ENCODE measurements at regions not wholly inside any gene's neighbourhood (a gene's known extent, or its start where the extent isn't known, plus 50 kb on each side); places are given as distances from the start of the nearest gene placed in this dataset.

DNA sequence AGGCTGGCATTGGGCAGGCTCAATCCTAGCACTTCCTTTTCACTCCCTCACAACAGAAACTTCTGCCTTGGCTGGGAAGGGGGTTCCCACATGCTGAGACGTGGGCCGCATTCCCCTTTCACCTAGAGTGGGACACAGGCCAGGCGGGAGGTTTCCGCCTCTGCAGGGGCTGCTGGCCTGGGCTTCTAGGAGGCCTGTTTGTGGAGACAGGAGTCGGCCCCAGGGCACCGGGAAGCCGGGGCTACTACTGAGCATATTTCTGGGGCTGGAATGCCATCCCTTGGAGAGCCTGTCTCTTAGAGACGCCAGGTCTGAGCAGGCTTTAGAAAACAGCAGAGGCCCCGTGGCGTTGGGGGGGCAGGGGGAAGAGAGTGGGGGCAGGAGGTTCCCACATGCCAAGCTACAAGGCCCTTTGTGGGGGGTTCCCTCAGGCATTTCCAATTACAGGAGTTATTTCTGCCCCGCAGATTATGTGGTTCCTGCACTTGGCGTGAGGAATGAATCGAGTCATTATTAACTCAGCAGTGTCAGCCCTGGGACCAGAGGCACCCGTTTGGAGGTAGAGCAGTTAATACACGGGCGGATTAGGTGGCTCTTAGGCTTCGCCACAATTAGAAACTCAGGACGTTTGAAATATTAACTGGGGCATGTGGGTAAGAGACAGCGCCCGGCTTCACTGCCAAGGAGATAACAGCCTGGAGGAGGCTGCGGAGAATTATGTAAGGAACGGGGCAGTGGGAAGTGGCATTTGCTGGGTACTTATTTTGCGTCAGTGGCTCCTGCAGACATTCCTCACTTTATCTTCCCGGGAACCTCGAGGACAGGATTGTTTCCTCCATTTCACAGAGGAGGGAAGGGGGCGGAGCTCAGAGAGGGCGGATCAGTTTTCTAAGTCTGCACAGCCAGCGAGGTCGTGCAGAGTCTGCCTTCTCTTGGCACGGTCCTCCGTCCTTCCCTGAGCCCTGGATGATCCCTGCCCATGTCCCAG is 162.5 kb downstream of the MAF start (continued):
- TF ChIP-seq, protein P1, sequence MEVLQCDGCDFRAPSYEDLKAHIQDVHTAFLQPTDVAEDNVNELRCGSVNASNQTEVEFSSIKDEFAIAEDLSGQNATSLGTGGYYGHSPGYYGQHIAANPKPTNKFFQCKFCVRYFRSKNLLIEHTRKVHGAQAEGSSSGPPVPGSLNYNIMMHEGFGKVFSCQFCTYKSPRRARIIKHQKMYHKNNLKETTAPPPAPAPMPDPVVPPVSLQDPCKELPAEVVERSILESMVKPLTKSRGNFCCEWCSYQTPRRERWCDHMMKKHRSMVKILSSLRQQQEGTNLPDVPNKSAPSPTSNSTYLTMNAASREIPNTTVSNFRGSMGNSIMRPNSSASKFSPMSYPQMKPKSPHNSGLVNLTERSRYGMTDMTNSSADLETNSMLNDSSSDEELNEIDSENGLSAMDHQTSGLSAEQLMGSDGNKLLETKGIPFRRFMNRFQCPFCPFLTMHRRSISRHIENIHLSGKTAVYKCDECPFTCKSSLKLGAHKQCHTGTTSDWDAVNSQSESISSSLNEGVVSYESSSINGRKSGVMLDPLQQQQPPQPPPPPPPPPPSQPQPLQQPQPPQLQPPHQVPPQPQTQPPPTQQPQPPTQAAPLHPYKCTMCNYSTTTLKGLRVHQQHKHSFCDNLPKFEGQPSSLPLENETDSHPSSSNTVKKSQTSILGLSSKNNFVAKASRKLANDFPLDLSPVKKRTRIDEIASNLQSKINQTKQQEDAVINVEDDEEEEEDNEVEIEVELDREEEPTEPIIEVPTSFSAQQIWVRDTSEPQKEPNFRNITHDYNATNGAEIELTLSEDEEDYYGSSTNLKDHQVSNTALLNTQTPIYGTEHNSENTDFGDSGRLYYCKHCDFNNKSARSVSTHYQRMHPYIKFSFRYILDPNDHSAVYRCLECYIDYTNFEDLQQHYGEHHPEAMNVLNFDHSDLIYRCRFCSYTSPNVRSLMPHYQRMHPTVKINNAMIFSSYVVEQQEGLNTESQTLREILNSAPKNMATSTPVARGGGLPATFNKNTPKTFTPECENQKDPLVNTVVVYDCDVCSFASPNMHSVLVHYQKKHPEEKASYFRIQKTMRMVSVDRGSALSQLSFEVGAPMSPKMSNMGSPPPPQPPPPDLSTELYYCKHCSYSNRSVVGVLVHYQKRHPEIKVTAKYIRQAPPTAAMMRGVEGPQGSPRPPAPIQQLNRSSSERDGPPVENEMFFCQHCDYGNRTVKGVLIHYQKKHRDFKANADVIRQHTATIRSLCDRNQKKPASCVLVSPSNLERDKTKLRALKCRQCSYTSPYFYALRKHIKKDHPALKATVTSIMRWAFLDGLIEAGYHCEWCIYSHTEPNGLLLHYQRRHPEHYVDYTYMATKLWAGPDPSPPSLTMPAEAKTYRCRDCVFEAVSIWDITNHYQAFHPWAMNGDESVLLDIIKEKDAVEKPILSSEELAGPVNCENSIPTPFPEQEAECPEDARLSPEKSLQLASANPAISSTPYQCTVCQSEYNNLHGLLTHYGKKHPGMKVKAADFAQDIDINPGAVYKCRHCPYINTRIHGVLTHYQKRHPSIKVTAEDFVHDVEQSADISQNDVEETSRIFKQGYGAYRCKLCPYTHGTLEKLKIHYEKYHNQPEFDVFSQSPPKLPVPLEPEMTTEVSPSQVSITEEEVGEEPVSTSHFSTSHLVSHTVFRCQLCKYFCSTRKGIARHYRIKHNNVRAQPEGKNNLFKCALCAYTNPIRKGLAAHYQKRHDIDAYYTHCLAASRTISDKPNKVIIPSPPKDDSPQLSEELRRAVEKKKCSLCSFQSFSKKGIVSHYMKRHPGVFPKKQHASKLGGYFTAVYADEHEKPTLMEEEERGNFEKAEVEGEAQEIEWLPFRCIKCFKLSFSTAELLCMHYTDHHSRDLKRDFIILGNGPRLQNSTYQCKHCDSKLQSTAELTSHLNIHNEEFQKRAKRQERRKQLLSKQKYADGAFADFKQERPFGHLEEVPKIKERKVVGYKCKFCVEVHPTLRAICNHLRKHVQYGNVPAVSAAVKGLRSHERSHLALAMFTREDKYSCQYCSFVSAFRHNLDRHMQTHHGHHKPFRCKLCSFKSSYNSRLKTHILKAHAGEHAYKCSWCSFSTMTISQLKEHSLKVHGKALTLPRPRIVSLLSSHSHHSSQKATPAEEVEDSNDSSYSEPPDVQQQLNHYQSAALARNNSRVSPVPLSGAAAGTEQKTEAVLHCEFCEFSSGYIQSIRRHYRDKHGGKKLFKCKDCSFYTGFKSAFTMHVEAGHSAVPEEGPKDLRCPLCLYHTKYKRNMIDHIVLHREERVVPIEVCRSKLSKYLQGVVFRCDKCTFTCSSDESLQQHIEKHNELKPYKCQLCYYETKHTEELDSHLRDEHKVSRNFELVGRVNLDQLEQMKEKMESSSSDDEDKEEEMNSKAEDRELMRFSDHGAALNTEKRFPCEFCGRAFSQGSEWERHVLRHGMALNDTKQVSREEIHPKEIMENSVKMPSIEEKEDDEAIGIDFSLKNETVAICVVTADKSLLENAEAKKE (CRISPR knock-in tag; IDR thresholded peaks at IDR 0.05) = no peak
- no peak for TF ChIP-seq EZH2phosphoT487 (IDR thresholded peaks at IDR 0.05; ENCODE audit: unreplicated experiment)
- no peak for TF ChIP-seq POLR2AphosphoS5 (IDR thresholded peaks at IDR 0.05; ENCODE audit: low read depth)

GRCh38 chr16:79436885-79437284 is 163.7 kb downstream of the MAF start:
- Mint-ChIP-seq H3K27ac (no peak overlapping the region), H3K9me3 (no peaks in the 10 kb centered on the region; the same call in 2 of the 3 replicates), H3K36me3 (ENCODE audit: low read depth) (no peaks in the 10 kb centered on the region), H3K4me3 (no peak overlapping the region), H3K4me1 (peaks cover 17% of the 10 kb centered on the region), H3K27me3 (ENCODE audit: insufficient read depth, low read depth, poor library complexity) (peaks cover 5% of the 10 kb centered on the region)
- ATAC-seq (no peak), DNase-seq (ENCODE audit: low spot score) (no peak)
- H3K4me1 ChIP-seq (ENCODE audit: insufficient read depth) = no peaks in the 10 kb centered on the region; the same call in 1 of the 2 replicates
- H4K20me1 ChIP-seq (replicated peaks; ENCODE audit: insufficient read depth) = no peaks in the 10 kb centered on the region
- no peaks in the 10 kb centered on the region for H3K79me2 ChIP-seq (replicated peaks; ENCODE audit: insufficient read depth)
- H3K4me2 ChIP-seq = no peak overlapping the region
- no peak for TF ChIP-seq ZNF114 (CRISPR knock-in tag; IDR thresholded peaks at IDR 0.05)
- no peak for TF ChIP-seq STAT1 (IDR thresholded peaks at IDR 0.05; ENCODE audit: unreplicated experiment)
- TF ChIP-seq, protein P2, sequence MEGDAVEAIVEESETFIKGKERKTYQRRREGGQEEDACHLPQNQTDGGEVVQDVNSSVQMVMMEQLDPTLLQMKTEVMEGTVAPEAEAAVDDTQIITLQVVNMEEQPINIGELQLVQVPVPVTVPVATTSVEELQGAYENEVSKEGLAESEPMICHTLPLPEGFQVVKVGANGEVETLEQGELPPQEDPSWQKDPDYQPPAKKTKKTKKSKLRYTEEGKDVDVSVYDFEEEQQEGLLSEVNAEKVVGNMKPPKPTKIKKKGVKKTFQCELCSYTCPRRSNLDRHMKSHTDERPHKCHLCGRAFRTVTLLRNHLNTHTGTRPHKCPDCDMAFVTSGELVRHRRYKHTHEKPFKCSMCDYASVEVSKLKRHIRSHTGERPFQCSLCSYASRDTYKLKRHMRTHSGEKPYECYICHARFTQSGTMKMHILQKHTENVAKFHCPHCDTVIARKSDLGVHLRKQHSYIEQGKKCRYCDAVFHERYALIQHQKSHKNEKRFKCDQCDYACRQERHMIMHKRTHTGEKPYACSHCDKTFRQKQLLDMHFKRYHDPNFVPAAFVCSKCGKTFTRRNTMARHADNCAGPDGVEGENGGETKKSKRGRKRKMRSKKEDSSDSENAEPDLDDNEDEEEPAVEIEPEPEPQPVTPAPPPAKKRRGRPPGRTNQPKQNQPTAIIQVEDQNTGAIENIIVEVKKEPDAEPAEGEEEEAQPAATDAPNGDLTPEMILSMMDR (conservative IDR thresholded peaks at IDR 0.05; ENCODE audit: low read depth in 2 of 2) = no peak
- TF ChIP-seq, protein P3, sequence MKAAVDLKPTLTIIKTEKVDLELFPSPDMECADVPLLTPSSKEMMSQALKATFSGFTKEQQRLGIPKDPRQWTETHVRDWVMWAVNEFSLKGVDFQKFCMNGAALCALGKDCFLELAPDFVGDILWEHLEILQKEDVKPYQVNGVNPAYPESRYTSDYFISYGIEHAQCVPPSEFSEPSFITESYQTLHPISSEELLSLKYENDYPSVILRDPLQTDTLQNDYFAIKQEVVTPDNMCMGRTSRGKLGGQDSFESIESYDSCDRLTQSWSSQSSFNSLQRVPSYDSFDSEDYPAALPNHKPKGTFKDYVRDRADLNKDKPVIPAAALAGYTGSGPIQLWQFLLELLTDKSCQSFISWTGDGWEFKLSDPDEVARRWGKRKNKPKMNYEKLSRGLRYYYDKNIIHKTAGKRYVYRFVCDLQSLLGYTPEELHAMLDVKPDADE (IDR thresholded peaks at IDR 0.05) = no peak
- no peaks in the 10 kb centered on the region for H3K9me2 ChIP-seq (ENCODE audit: insufficient read depth)
- H3K36me3 ChIP-seq (ENCODE audit: insufficient read depth) = no peaks in the 10 kb centered on the region
- H3K27ac ChIP-seq (ENCODE audit: low read depth) = no peak overlapping the region
- no peak overlapping the region for H2AFZ ChIP-seq
- H3K4me3 ChIP-seq = no peak overlapping the region
- H3K27me3 ChIP-seq (ENCODE audit: insufficient read depth) = no peaks in the 10 kb centered on the region
- H3F3A ChIP-seq (replicated peaks; ENCODE audit: low read depth) = no peaks in the 10 kb centered on the region
